Fibroblast of lung (primary cell): ENCODE measurements at regions not wholly inside any gene's neighbourhood (a gene's known extent, or its start where the extent isn't known, plus 50 kb on each side); places are given as distances from the start of the nearest gene placed in this dataset.

Source experiments
- CTCF ChIP-seq, 2 donors: IDR thresholded peaks in 1 of 2; conservative IDR thresholded peaks in 1 of 2; 1 replicate in 1 of 2; 2 replicates in 1 of 2; pipeline ENCODE4 v1.5.1; 2011 to 2012; ENCODE audit warnings: low read length in 2 of 2, control low read depth in 1 of 2, inconsistent platforms in 1 of 2, low read depth in 1 of 2, mild to moderate bottlenecking in 1 of 2
- EZH2 ChIP-seq: IDR thresholded peaks from 2 replicates; pipeline ENCODE4 v1.5.1; 2012; ENCODE audit warnings: low read length, control low read depth, mild to moderate bottlenecking; ENCODE audit errors: missing control alignments

DNA sequence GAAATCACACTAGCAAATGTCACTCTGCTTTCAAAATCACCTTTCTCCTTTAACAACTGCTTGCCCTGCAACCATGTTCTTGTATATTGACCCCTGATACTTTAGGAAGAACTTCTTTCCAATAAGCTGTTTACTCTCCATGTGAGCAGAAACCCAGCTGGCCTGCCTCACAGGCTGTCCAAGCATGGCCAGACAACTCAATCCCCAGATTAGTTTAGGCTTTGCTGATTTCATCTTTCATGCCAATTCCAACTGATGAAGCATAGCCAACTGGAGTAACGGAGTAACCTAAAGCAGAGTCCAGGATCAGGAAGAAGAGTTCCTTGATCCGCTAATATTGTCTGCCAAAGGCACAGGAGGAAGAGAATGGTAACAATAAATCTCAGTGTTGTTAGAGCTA lies 56.7 kb upstream of the HTR1A start:
- TF ChIP-seq CTCF (conservative IDR thresholded peaks at IDR 0.05 in 1 of 2, IDR thresholded peaks at IDR 0.05 in 1 of 2; ENCODE audit: low read depth in 1 of 2, low read length in 2 of 2) (no peak), EZH2 (no peak)
